Stimulated activated memory B cell treated with anti-CD40 and anti-IgM and Interleukin-4, amounts not matched to agents 10 μg/mL and 1 μg/mL and 100 μg/mL, for 72 hours (primary cell): ENCODE measurements at regions not wholly inside any gene's neighbourhood (a gene's known extent, or its start where the extent isn't known, plus 50 kb on each side); places are given as distances from the start of the nearest gene placed in this dataset.
A peak's percentile ranks its signal among the peaks of the same experiment; 100 is the strongest.

Experiments used
- ATAC-seq: fragments of 150-1000 bp; cut with Tn5 transposase; 2 replicates; pipeline ENCODE4 v1.10.0; 2021
- H3K27ac Mint-ChIP-seq: one replicate; pipeline ENCODE4 v1.8.0; 2022; ENCODE audit warnings: mild to moderate bottlenecking, mixed read lengths
- H3K27me3 Mint-ChIP-seq: one replicate; pipeline ENCODE4 v1.8.0; 2022; ENCODE audit warnings: mixed read lengths
- H3K36me3 Mint-ChIP-seq: one replicate; pipeline ENCODE4 v1.8.0; 2022; ENCODE audit warnings: mixed read lengths
- H3K4me1 Mint-ChIP-seq: one replicate; pipeline ENCODE4 v1.8.0; 2022; ENCODE audit warnings: mixed read lengths
- H3K4me3 Mint-ChIP-seq: one replicate; pipeline ENCODE4 v1.8.0; 2022; ENCODE audit warnings: mild to moderate bottlenecking, moderate library complexity, mixed read lengths
- H3K9me3 Mint-ChIP-seq: one replicate; pipeline ENCODE4 v1.8.0; 2022; ENCODE audit warnings: mixed read lengths

DNA sequence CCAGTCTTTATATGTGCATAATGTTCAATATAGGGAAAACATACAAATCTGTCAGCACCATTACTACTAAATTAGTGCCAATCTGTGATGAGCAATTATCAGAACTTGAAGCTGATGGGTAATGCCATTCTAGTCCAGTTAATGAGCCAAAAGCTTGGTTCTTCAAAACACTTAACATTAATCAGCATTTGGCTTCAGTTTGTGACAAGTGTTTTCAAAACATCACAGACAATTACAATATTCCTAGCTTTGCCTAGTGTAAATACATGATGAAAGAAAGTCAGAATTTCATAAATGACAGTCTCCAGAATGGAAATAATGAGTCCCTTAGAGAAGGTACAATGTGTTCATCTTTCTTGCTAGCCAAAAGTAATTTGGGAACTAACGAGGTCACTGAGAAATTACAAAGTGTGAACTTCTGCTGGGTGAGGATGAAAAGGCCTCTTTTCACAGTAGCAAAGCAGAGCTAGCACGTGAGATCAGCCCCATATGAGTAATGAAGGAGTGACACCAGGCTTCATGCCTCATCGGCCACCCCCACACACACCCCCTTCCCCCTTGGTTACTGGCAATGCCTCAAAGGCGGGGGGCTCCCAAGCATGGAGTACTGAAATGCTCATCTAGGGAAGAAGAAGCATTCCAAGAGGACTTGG is 180.6 kb upstream of the EEA1 start:
- H3K27ac Mint-ChIP-seq = no peak overlapping the region
- H3K9me3 Mint-ChIP-seq = peaks cover 3% of the 10 kb centered on the region
- ATAC-seq = peak; percentile 72
- H3K36me3 Mint-ChIP-seq = no peaks in the 10 kb centered on the region
- H3K27me3 Mint-ChIP-seq = no peaks in the 10 kb centered on the region
- no peak overlapping the region for H3K4me3 Mint-ChIP-seq
- H3K4me1 Mint-ChIP-seq = peaks cover 6% of the 10 kb centered on the region

DNA sequence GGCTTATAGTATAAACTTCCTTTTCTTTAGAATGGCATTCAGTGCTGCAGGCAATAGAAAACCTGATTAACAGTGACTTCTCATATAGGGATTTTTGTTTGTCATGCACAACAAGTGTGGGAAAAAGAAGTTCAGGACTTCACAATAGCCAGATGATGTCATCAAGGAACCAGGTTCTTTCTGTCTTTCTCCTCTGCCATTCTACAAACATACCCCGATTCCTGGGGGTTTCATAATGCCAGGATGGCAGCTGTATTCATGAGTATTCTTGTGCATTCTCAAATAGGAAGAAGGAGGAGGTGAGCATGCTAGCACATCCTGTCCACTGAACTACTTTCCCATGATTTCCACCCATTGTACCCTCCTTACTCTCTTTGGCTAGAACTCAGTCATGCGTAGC is 182.7 kb upstream of the EEA1 start:
- no peaks in the 10 kb centered on the region for H3K36me3 Mint-ChIP-seq
- peaks cover 3% of the 10 kb centered on the region for H3K9me3 Mint-ChIP-seq
- H3K4me3 Mint-ChIP-seq = no peak overlapping the region
- no peak for ATAC-seq
- H3K4me1 Mint-ChIP-seq = peaks cover 12% of the 10 kb centered on the region
- no peak overlapping the region for H3K27ac Mint-ChIP-seq
- H3K27me3 Mint-ChIP-seq = no peaks in the 10 kb centered on the region

DNA sequence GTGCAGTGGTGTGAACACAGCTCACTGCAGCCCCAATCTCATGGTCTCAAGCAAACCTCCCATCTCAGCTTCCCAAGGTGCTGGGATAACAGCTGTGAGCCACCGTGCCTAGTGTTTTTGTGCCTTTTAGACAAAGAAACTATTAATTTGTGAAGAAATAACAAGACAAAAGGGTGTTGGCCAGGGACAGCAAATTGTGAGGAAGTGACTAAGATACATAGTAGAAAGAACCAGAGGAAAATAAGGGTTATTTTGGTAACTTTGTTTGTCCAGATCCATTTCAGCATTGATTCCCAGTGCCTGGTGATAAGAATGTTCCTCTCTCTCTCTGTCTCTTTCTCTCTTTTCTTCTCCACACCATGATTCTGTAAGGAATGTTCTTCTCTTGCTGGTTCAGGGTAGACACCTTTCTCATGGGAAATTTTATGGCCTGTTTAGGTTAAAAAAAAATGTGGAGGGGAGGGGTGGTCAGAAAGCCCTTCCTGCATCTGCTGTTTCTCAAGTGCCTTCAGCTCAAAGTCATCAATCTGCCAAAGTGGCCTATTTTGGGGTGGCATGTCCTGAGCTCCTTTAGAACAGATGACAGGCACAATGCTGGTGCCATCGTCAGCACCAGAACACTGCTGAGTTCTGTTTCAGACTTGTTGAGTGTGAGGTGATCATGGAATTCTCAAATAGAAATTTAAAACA is 184.4 kb upstream of the EEA1 start:
- H3K27me3 Mint-ChIP-seq = no peaks in the 10 kb centered on the region
- no peak overlapping the region for H3K27ac Mint-ChIP-seq
- peaks cover 3% of the 10 kb centered on the region for H3K9me3 Mint-ChIP-seq
- ATAC-seq = no peak
- H3K4me1 Mint-ChIP-seq = peaks cover 12% of the 10 kb centered on the region
- no peaks in the 10 kb centered on the region for H3K36me3 Mint-ChIP-seq
- no peak overlapping the region for H3K4me3 Mint-ChIP-seq

DNA sequence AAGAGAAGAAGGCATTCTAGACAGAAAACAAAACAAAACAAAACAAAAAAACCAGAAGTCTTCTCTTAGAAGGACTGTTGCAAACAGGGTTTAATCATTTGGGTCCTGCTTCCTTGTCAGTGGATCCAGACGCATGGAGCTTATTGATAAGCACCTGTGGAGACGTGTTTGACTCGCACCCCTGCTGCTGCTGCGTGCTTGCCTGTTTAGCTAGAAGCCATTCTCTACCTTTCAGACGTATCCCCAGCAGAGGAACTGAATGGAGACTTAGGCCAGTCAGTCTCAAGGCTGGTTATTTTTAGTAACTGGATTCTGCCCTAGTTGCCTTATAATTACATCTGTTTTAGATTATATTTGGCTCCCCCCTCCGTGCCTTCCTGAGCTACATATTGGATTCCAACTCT is 186.1 kb upstream of the EEA1 start:
- Mint-ChIP-seq H3K27ac (no peak overlapping the region), H3K27me3 (no peaks in the 10 kb centered on the region), H3K4me1 (peaks cover 6% of the 10 kb centered on the region), H3K36me3 (no peaks in the 10 kb centered on the region), H3K9me3 (peaks cover 3% of the 10 kb centered on the region), H3K4me3 (no peak overlapping the region)
- ATAC-seq = no peak

DNA sequence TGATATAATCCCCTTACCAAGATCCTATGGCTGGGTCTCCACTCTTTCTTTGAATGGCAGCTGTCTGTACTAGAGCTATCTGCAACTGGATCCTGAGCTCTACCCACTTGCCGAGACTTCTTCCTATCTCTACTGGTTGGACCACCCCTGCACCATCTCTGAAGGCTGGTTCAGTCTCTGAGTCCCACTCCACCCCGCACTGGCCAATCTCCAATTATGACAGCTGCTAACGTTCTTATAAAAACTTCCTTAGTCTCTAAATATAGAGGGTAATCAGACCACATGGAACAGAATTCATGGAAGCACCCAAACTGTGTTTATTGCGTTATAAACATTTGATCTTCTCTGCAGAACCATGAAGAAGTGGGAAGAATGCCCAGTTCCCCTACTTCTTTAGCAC is 186.6 kb upstream of the EEA1 start:
- Mint-ChIP-seq H3K4me3 (no peak overlapping the region), H3K4me1 (peaks cover 6% of the 10 kb centered on the region), H3K27me3 (no peaks in the 10 kb centered on the region), H3K9me3 (peaks cover 3% of the 10 kb centered on the region), H3K36me3 (no peaks in the 10 kb centered on the region), H3K27ac (no peak overlapping the region)
- ATAC-seq = no peak

DNA sequence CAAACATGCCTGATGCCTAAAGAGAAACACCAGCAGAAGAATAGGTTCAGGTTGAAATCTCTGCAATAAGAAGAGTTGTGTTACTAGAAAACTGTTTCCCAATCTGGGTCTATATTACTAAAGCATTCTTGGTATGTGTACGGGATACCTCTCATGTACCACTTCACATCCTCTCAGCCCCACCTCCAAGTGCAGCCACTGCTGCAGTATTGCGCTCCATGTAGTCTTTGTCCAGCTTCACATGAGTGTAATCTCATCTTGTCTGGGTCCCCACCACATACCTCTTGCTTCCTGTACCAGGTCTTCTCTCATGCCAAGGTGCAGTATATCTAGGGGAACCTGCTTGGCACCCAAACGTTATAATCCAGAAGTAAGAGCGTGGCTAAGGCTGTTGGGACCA is 187.5 kb upstream of the EEA1 start:
- Mint-ChIP-seq H3K4me1 (peaks cover 6% of the 10 kb centered on the region), H3K9me3 (peaks cover 3% of the 10 kb centered on the region), H3K4me3 (no peak overlapping the region), H3K36me3 (no peaks in the 10 kb centered on the region), H3K27ac (no peak overlapping the region), H3K27me3 (no peaks in the 10 kb centered on the region)
- no peak for ATAC-seq

DNA sequence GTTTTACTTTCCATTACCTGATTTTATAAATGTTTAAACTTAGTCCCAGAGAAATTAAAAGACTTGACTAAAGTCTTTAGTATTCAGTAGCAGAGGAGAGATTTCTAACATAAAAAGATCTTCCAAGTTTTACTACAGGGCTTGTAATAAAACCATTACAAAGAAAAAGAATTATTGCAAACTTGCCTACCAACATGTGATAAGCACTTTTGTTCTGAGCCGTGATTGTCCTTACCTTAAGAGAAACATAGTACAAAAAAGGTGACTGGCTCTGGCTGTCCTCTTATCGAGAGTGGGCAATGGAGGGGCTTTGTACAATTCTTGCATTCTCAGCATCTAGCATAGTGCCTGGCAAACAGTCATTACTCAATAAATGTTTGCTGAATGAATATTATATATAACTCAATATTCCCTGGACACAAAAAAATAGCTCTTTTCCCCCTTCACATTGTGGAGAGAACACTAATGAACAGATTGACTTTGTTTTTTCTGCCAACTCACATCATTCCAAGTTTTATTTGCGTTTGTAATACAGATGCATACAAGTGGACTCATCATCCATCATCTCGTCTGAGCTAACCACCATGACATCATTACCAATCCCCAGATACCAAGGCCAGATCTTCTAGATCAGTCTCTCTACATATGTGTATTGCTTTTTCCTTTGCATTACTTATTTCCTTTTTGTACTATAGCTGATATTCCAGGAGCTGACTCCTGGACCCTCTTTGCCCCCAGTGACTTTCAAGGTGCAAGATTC is 192.8 kb upstream of the EEA1 start:
- H3K9me3 Mint-ChIP-seq = no peaks in the 10 kb centered on the region
- peaks cover 23% of the 10 kb centered on the region for H3K4me1 Mint-ChIP-seq
- H3K36me3 Mint-ChIP-seq = no peaks in the 10 kb centered on the region
- no peak overlapping the region for H3K4me3 Mint-ChIP-seq
- H3K27ac Mint-ChIP-seq = no peak overlapping the region
- ATAC-seq = no peak
- no peaks in the 10 kb centered on the region for H3K27me3 Mint-ChIP-seq

DNA sequence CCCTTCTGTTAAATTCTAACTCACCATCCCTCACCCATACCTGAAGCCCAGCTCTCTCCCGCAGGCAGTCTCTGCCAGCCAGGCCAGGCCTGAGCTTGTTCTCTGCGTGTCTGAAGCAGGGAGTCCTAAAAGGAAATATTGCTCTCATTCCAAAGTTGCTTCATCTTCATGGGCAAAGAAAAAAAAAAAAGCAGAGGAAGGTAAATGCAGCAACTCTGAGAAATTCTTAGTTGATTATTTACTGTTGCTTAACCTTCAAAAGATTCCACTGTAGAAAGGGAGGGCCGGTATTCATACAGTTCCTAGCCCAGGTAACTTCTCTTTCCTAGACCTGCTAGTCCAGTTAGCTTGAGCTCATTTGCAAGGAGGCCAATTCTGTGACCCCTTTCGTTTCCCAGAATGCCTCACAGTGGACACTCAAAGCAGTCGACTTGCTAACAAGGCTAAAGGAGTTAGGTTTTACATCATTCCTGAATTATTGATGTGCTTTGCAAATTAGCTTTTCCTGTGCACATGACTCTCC is 193.5 kb upstream of the EEA1 start:
- H3K27ac Mint-ChIP-seq = peak overlapping the region; percentile 54
- ATAC-seq = no peak
- no peak overlapping the region for H3K4me3 Mint-ChIP-seq
- H3K4me1 Mint-ChIP-seq = peaks cover 23% of the 10 kb centered on the region
- no peaks in the 10 kb centered on the region for H3K27me3 Mint-ChIP-seq
- no peaks in the 10 kb centered on the region for H3K9me3 Mint-ChIP-seq
- H3K36me3 Mint-ChIP-seq = no peaks in the 10 kb centered on the region

DNA sequence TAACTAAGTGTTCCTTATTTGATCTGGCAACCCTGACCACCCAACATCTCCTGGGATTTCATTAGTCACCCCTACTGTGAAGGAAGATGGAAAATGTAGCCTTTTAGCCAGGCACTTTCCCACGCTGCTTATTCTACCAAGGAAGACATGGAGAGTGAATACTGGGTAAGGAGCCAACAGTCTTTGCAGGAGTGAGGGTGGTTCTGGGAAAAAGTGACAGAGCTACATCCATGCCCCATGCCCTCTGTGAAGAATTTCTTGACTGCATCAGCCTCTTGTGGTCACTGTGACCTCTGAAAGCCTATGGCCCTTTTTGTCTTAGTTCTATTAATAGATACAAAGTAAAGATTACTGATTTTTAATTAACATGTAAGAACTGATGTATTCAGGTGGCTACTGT is 196.0 kb upstream of the EEA1 start:
- Mint-ChIP-seq H3K27ac (peak overlapping the region; percentile 25), H3K27me3 (no peaks in the 10 kb centered on the region), H3K4me1 (peaks cover 23% of the 10 kb centered on the region), H3K36me3 (no peaks in the 10 kb centered on the region), H3K4me3 (no peak overlapping the region), H3K9me3 (no peaks in the 10 kb centered on the region)
- no peak for ATAC-seq

DNA sequence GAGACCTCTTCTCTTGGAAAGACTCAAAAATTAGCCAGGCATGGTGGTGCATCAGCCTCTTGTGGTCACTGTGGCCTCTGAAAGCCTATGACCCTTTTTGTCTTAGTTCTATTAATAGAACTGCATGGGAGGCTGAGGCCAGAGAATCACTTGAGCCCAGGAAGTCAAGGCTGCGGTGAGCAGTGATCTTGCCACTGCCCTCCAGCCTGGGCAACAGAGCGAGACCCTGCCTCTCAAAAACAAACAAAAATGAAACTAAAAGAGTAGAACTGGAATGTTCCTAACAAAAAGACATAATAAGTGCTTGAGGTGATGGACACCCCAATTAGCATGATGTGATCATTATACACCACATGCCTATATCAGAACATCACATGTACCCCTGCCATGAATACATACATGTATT is 197.0 kb upstream of the EEA1 start:
- H3K27ac Mint-ChIP-seq = peak overlapping the region; percentile 25
- no peak overlapping the region for H3K4me3 Mint-ChIP-seq
- H3K9me3 Mint-ChIP-seq = no peaks in the 10 kb centered on the region
- no peaks in the 10 kb centered on the region for H3K27me3 Mint-ChIP-seq
- ATAC-seq = peak; percentile 54
- H3K4me1 Mint-ChIP-seq = peaks cover 23% of the 10 kb centered on the region
- no peaks in the 10 kb centered on the region for H3K36me3 Mint-ChIP-seq

DNA sequence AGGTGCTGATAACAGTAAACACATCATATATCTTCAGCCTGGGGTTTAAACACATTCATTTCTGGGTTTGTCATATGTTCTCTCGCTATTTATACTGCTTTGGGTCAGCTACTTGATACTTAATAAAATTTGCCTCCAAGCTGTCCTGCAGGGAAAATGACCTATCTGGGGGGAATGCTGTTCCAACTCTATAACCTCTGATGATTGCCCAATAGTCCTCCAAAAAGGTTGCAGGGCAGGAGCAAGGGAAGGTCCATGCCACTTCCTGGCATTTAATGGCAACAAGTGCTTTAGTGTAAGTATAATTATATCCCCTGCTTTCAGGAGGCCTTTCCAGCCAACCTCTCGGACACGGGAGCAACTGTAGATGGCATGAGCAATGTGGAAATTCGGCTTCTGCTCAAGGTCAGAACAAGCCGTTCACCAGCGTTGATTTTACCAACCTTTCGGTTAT is 198.0 kb upstream of the EEA1 start:
- Mint-ChIP-seq H3K27ac (peak overlapping the region; percentile 25), H3K4me1 (peaks cover 23% of the 10 kb centered on the region), H3K9me3 (no peaks in the 10 kb centered on the region), H3K36me3 (no peaks in the 10 kb centered on the region), H3K4me3 (no peak overlapping the region), H3K27me3 (no peaks in the 10 kb centered on the region)
- ATAC-seq = no peak

DNA sequence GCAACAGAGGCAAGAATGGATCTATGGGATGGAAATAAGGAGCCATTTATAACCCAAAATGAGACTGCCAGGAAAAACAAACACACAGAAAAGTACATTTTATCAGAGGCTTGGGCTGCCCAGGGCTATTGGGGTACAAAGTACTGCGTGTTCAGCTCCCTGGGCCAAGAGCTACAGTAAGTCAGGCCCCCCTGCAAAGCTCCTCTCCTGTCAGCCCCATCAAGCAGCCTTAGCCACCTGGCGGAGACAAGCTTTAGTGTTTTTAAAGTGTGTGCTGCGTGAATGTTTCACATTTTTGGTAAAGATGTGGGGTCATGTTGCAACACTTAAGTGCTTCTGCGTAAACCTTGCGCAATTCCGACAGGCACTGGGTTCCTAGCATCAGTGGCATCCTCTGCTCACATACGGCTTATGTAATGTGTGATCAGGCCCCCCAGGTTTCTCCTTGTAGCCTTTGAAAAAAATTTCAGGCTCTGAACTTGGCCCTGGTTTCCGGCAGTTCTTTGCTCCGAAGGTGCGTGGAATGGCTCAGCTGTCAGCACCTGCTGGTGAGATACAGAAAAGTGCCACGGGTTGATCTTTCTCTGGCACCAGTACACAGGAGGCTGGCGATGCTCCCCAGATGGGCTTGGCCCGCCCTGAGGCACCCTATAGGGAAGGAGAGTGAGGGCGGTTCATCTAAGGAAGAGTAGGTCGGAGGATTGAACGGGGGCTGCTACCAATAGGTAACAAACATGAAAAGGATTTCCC is 198.7 kb upstream of the EEA1 start:
- Mint-ChIP-seq H3K27ac (no peak overlapping the region), H3K4me1 (peaks cover 17% of the 10 kb centered on the region)

DNA sequence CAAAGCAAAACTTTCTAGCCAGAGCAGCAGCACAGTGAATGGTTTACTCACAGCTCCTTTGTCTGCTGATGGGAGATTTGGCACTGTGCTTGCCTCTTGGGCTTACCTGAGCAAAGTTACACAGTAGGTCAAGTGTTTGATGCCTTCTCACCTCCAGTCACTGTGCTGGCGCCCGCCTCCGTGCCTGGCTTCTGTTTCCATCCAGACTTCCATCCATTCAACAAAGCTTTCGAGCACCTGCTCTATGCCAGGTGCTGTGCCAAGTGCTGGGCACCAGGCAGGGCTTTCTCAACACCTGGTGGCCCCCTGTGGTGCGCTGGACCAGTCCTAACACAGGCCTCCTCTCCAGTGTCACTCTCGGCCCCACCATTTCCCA is 199.2 kb upstream of the EEA1 start:
- Mint-ChIP-seq H3K36me3 (no peaks in the 10 kb centered on the region), H3K4me3 (no peak overlapping the region), H3K9me3 (no peaks in the 10 kb centered on the region), H3K4me1 (peaks cover 17% of the 10 kb centered on the region), H3K27me3 (no peaks in the 10 kb centered on the region), H3K27ac (no peak overlapping the region)
- ATAC-seq = no peak

More for the DNA sequence above, 198.7 kb upstream of the EEA1 start:
- H3K27me3 Mint-ChIP-seq = no peaks in the 10 kb centered on the region
- no peaks in the 10 kb centered on the region for H3K9me3 Mint-ChIP-seq
- no peak overlapping the region for H3K4me3 Mint-ChIP-seq
- no peaks in the 10 kb centered on the region for H3K36me3 Mint-ChIP-seq
- ATAC-seq = no peak

DNA sequence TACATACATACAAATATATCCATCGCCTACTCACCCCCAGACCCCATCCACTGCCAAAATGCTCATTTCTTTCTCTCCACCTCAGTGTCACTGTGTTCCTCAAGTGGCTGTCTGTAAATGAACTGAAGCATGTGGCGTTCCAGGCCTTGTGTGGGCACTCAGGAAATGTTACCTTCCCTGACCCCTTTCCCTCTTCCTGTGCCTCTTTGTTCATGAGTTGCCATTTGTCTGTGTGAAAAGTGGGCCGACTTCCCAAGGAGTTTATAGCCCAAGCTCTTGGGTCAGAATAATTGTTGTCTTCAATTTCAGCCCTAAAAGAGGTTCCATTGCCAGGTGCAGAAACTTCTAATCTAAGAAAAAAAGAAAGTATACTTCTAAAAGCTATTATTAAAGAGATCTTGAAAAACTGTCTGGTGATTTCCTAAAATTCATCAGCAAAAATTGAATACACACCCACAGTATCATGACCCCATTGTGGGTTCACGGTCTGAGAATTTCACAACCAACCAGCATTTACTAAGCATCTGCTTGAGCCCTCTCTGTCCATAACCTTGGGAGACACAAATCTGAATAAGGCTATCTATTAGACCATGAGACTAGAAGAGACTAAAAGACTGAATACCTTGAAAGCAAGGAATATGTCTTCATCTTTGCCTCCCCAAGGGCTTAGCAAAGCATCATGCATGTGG is 201.4 kb upstream of the EEA1 start:
- H3K9me3 Mint-ChIP-seq = no peaks in the 10 kb centered on the region
- ATAC-seq = no peak
- peak overlapping the region; percentile 28 for H3K27ac Mint-ChIP-seq
- H3K4me3 Mint-ChIP-seq = no peak overlapping the region
- H3K27me3 Mint-ChIP-seq = no peaks in the 10 kb centered on the region
- H3K4me1 Mint-ChIP-seq = peaks cover 28% of the 10 kb centered on the region
- no peaks in the 10 kb centered on the region for H3K36me3 Mint-ChIP-seq
